Calu3 (cell line): ENCODE measurements at regions not wholly inside any gene's neighbourhood (a gene's known extent, or its start where the extent isn't known, plus 50 kb on each side); places are given as distances from the start of the nearest gene placed in this dataset.

Experiments used
- BruUV-seq: library from RNA; stranded (reverse); fragments of 400-500 nt; replicated peaks from 2 replicates; lab custom pipeline; 2021; lab: Mats Ljungman, UMichigan
- CTCF ChIA-PET: fragments of 300-600 bp; sonication (Branson Sonifier 250); formaldehyde crosslinking; loops from one replicate; lab custom pipeline; 2022; ENCODE audit warnings: antibody characterized with exemption; lab: Charles Lee
- DNase-seq: peaks from one replicate; pipeline ENCODE4 v3.0.0; 2022
- H3K27ac Mint-ChIP-seq: one replicate; pipeline ENCODE4 v1.8.0; 2022; ENCODE audit warnings: mixed read lengths; ENCODE audit not compliant: unreplicated experiment
- H3K27me3 Mint-ChIP-seq: one replicate; pipeline ENCODE4 v1.8.0; 2022; ENCODE audit warnings: mixed read lengths; ENCODE audit not compliant: unreplicated experiment
- H3K36me3 Mint-ChIP-seq: one replicate; pipeline ENCODE4 v1.8.0; 2022; ENCODE audit warnings: mild to moderate bottlenecking, moderate library complexity, mixed read lengths; ENCODE audit not compliant: insufficient read depth, unreplicated experiment
- H3K4me1 Mint-ChIP-seq: one replicate; pipeline ENCODE4 v1.8.0; 2022; ENCODE audit warnings: mild to moderate bottlenecking, low read depth, mixed read lengths; ENCODE audit not compliant: unreplicated experiment
- H3K4me3 Mint-ChIP-seq: one replicate; pipeline ENCODE4 v1.8.0; 2022; ENCODE audit warnings: mild to moderate bottlenecking, low read depth, moderate library complexity, mixed read lengths; ENCODE audit not compliant: unreplicated experiment
- H3K9me3 Mint-ChIP-seq: one replicate; pipeline ENCODE4 v1.8.0; 2022; ENCODE audit warnings: low read depth, mixed read lengths; ENCODE audit not compliant: unreplicated experiment
- intact Hi-C: fragments of 100-400 bp; cut with micrococcal nuclease; formaldehyde crosslinking; loops from one replicate; pipeline ENCODE4 v1.10.0; 2022; ENCODE audit not compliant: unreplicated experiment
- TF ChIP-seq, protein P1 (sequence below): fragments of 200-600 bp; IDR thresholded peaks from one replicate; pipeline ENCODE4 v1.8.0; 2022; ENCODE audit warnings: antibody characterized with exemption; ENCODE audit not compliant: unreplicated experiment

DNA sequence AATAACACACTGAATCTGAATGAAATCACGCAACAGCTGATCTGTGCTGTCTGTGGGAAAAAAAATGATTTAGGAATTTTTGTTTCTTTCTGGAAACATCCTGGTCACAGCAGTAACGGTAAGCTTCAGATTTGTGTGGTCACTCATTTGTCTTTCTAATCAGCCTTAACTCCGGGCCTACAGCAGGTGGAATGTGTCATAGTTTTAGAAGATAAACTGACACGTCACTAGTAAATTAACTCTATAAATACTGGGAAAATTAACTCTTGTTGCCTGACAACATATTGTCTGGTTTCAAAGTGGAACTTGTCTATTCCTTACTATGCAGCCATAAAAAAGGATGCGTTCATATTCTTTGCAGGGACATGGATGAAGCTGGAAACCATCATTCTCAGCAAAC lies 58.1 kb upstream of the NCK2 start:
- Mint-ChIP-seq H3K9me3 (no peaks in the 10 kb centered on the region), H3K27ac (no peak overlapping the region), H3K27me3 (peaks cover 9% of the 10 kb centered on the region), H3K4me3 (no peak overlapping the region), H3K36me3 (no peaks in the 10 kb centered on the region), H3K4me1 (no peaks in the 10 kb centered on the region)
- CTCF ChIA-PET, result no interaction called here
- BruUV-seq, result no TSS peak
- intact Hi-C loops, result no loop called here
- no peak for DNase-seq
- TF ChIP-seq, protein P1, sequence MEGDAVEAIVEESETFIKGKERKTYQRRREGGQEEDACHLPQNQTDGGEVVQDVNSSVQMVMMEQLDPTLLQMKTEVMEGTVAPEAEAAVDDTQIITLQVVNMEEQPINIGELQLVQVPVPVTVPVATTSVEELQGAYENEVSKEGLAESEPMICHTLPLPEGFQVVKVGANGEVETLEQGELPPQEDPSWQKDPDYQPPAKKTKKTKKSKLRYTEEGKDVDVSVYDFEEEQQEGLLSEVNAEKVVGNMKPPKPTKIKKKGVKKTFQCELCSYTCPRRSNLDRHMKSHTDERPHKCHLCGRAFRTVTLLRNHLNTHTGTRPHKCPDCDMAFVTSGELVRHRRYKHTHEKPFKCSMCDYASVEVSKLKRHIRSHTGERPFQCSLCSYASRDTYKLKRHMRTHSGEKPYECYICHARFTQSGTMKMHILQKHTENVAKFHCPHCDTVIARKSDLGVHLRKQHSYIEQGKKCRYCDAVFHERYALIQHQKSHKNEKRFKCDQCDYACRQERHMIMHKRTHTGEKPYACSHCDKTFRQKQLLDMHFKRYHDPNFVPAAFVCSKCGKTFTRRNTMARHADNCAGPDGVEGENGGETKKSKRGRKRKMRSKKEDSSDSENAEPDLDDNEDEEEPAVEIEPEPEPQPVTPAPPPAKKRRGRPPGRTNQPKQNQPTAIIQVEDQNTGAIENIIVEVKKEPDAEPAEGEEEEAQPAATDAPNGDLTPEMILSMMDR, result no peak

DNA sequence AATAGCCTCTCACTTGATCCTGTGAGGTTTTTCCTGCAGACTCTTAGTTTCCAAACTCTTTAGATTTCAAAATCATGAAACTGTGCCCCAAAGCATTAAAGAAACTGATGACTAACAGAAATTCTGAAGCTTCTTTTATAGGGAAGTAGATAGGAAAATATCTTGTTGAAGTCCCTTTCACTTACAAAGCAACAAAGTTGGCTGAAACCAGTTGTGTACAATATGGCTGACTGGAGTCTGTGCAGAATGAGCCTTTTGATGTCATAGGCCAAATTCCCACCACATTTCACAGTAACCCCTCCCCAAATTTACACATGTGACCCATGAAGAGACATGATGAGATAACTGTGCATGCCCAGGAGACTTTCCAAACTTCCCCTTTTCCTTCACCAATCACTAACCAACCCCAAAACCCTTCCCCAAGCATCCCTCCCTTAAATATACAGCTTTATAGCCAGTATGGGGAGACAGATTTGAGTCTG lies 61.7 kb upstream of the NCK2 start:
- H3K27me3 Mint-ChIP-seq, result peaks cover 44% of the 10 kb centered on the region
- CTCF ChIA-PET, result interaction anchor here (1.0 kb wide), 1 partner anchor 9 kb away, joined by 6 read pairs; no protein-coding TSS in a partner anchor
- no peaks in the 10 kb centered on the region for H3K9me3 Mint-ChIP-seq
- no peak overlapping the region for H3K27ac Mint-ChIP-seq
- no peak overlapping the region for H3K4me3 Mint-ChIP-seq
- no TSS peak for BruUV-seq
- no peaks in the 10 kb centered on the region for H3K4me1 Mint-ChIP-seq
- H3K36me3 Mint-ChIP-seq, result no peaks in the 10 kb centered on the region
- intact Hi-C loops, result no loop called here
- TF ChIP-seq, protein P1, result no peak
- no peak for DNase-seq

DNA sequence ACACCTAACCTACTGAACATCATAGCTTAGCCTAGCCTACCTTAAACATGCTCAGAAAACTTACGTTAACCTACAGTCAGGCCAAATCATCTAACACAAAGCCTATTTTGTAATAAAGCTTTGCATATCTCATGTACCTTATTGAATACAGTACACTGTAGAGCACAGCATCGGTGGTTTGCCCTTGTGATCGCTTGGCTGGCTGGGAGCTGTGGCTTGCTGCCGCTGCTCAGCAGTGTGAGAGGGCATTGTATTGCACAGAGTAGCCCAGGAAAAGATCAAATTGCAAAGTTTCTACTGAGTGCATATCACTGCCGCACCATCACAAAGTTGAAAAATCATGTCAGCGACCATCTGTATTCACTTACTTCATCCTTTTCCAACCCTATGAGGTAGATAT lies 62.3 kb upstream of the NCK2 start:
- Mint-ChIP-seq H3K4me3 (no peak overlapping the region), H3K36me3 (no peaks in the 10 kb centered on the region), H3K27me3 (peaks cover 51% of the 10 kb centered on the region), H3K27ac (no peak overlapping the region), H3K9me3 (no peaks in the 10 kb centered on the region), H3K4me1 (no peaks in the 10 kb centered on the region)
- CTCF ChIA-PET, result interaction anchor here (1.0 kb wide), 1 partner anchor 10 kb away, joined by 6 read pairs; no protein-coding TSS in a partner anchor
- TF ChIP-seq, protein P1, result no peak
- no TSS peak for BruUV-seq
- intact Hi-C loops, result no loop called here
- no peak for DNase-seq

GRCh38 chr2:105681927-105682326 lies 62.8 kb upstream of the NCK2 start:
- BruUV-seq, result no TSS peak

More at GRCh38 chr2:105681927-105682326, 62.8 kb upstream of the NCK2 start:
- CTCF ChIA-PET, result interaction anchor here (1.0 kb wide), 1 partner anchor 10 kb away, joined by 6 read pairs; no protein-coding TSS in a partner anchor
- intact Hi-C loops, result no loop called here
- peaks cover 55% of the 10 kb centered on the region for H3K27me3 Mint-ChIP-seq
- TF ChIP-seq, protein P1, result no peak
- no peak overlapping the region for H3K27ac Mint-ChIP-seq
- no peaks in the 10 kb centered on the region for H3K9me3 Mint-ChIP-seq
- no peaks in the 10 kb centered on the region for H3K4me1 Mint-ChIP-seq
- no peaks in the 10 kb centered on the region for H3K36me3 Mint-ChIP-seq
- H3K4me3 Mint-ChIP-seq, result no peak overlapping the region
- DNase-seq, result no peak
